EL (cell line): ENCODE measurements at regions not wholly inside any gene's neighbourhood (a gene's known extent, or its start where the extent isn't known, plus 50 kb on each side); places are given as distances from the start of the nearest gene placed in this dataset.
"Not testable (repeated sequence)": the region's sequence is repeated elsewhere in the genome, so short reads cannot be mapped to it uniquely, and the experiment has no call there.

Experiments
- DNase-seq: peaks from one replicate; pipeline ENCODE4 v3.0.0-alpha.2; 2016

- DNase-seq, result no peak
These were observed 177.1 kb downstream of the RNF144A start for GRCh38 chr2:7094231-7094741.

GRCh38 chr2:7096726-7097352 is 179.6 kb downstream of the RNF144A start:
- no peak for DNase-seq

GRCh38 chr2:7097353-7097895 is 180.2 kb downstream of the RNF144A start:
- DNase-seq, result peak; percentile 48

- DNase-seq, result no peak
These were observed 181.6 kb downstream of the RNF144A start for GRCh38 chr2:7098816-7099215.

GRCh38 chr2:7099687-7100086 is 182.5 kb downstream of the RNF144A start:
- not testable (repeated sequence) for DNase-seq

- no peak for DNase-seq
These were observed 185.6 kb downstream of the RNF144A start for GRCh38 chr2:7102826-7103225.

- no peak for DNase-seq
These were observed 191.8 kb downstream of the RNF144A start for GRCh38 chr2:7108792-7109532.

- no peak for DNase-seq
These were observed 192.3 kb downstream of the RNF144A start for GRCh38 chr2:7109533-7109885.

- no peak for DNase-seq
These were observed 194.4 kb downstream of the RNF144A start for GRCh38 chr2:7111626-7112025.

- no peak for DNase-seq
These were observed 198.2 kb downstream of the RNF144A start for GRCh38 chr2:7115364-7115763.

GRCh38 chr2:7115906-7116305 is 198.7 kb downstream of the RNF144A start:
- no peak for DNase-seq

GRCh38 chr2:7116511-7116910 is 199.3 kb downstream of the RNF144A start:
- DNase-seq, result no peak

GRCh38 chr2:7117076-7117475 is 199.9 kb downstream of the RNF144A start:
- no peak for DNase-seq

GRCh38 chr2:7118606-7119131 is 201.5 kb downstream of the RNF144A start:
- no peak for DNase-seq

GRCh38 chr2:7119132-7119835 is 202.1 kb downstream of the RNF144A start:
- peak; percentile 21 for DNase-seq

GRCh38 chr2:7121851-7122250 is 204.6 kb downstream of the RNF144A start:
- no peak for DNase-seq

GRCh38 chr2:7127156-7127555 is 209.9 kb downstream of the RNF144A start:
- no peak for DNase-seq

- no peak for DNase-seq
These were observed 210.5 kb downstream of the RNF144A start for GRCh38 chr2:7127687-7128086.

GRCh38 chr2:7131261-7131660 is 214.0 kb downstream of the RNF144A start:
- DNase-seq, result no peak

GRCh38 chr2:7132753-7133152 is 215.5 kb downstream of the RNF144A start:
- DNase-seq, result no peak

- peak; percentile 12 for DNase-seq
These were observed 216.3 kb downstream of the RNF144A start for GRCh38 chr2:7133521-7133920.

- no peak for DNase-seq
These were observed 223.1 kb downstream of the RNF144A start for GRCh38 chr2:7140306-7140705.

- DNase-seq, result no peak
These were observed 228.5 kb downstream of the RNF144A start for GRCh38 chr2:7145707-7146106.
